Adrenal gland (tissue), 9 donors: ENCODE measurements at regions not wholly inside any gene's neighbourhood (a gene's known extent, or its start where the extent isn't known, plus 50 kb on each side); places are given as distances from the start of the nearest gene placed in this dataset.

Experiments used
- DNase-seq, 7 donors: peaks; one replicate each; pipeline ENCODE4 v3.0.0-alpha.2; 2019 to 2020
- H3K27ac ChIP-seq, 5 donors: fragments of 200-600 bp; sonication (generic) in 4 of 5; 1 replicate in 3 of 5; 2 replicates in 2 of 5; pipeline versions ENCODE4 v1.5.1 to v1.8.0; 2016 to 2020; ENCODE audit warnings: mild to moderate bottlenecking in 1 of 5
- H3K27me3 ChIP-seq: fragments of 200-600 bp; 2 replicates; pipeline ENCODE4 v1.8.0; 2021
- H3K36me3 ChIP-seq, 2 donors: fragments of 200-600 bp; replicated peaks in 1 of 2; 1 replicate in 1 of 2; 2 replicates in 1 of 2; pipeline versions ENCODE4 v1.5.1 to v1.8.0; 2018 to 2022
- H3K4me1 ChIP-seq, 2 donors: fragments of 200-600 bp; replicated peaks in 1 of 2; 1 replicate in 1 of 2; 2 replicates in 1 of 2; pipeline versions ENCODE4 v1.5.1 to v1.8.0; 2018 to 2021
- H3K4me3 ChIP-seq, 4 donors: fragments of 200-600 bp; sonication (generic) in 3 of 4; one replicate each; pipeline ENCODE4 v1.5.1; 2016 to 2018
- H3K9me3 ChIP-seq, 3 donors: fragments of 200-600 bp; sonication (generic) in 1 of 3; replicated peaks in 1 of 3; 1 replicate in 2 of 3; 2 replicates in 1 of 3; pipeline versions ENCODE4 v1.5.1 to v1.8.0; 2016 to 2021
- POLR2A ChIP-seq, 2 donors: fragments of 450-650 bp; IDR thresholded peaks; one replicate each; pipeline ENCODE4 v1.6.1; 2017; ENCODE audit warnings: antibody characterized with exemption in 2 of 2, mild to moderate bottlenecking in 2 of 2, moderate library complexity in 1 of 2
- WGBS, 4 donors: extraction: QIAGEN DNeasy Blood & Tissue Kit in 2 of 4; methylation state at CpG; one replicate each; pipeline versions ENCODE4 v1.1.5 to v1.1.7; 2013 to 2017; 5-methylcytosine and 5-hydroxymethylcytosine counted together
- intact Hi-C, 2 donors: fragments of 100-400 bp; cut with DNase I; formaldehyde crosslinking; loops; one replicate each; pipeline versions ENCODE4 v1.14.1 to v1.15.0; 2022 to 2023
- TF ChIP-seq, protein P1 (sequence below), 6 experiments: fragments of 450-650 bp in 4 of 6; fragments of 200-600 bp in 2 of 6; sonication (generic) in 1 of 6; IDR thresholded peaks; 1 replicate in 5 of 6; 2 replicates in 1 of 6; pipeline versions ENCODE4 v1.5.1 to v1.8.0; 2016 to 2021; ENCODE audit warnings: antibody characterized with exemption in 6 of 6, mild to moderate bottlenecking in 2 of 6, moderate library complexity in 1 of 6
- donor health status: healthy with polysubstance abuse.
- donor health status: Bipolar disorder and iron deficiency.
- donor health status: DM: yes; HTN: yes; CAD: no.
- donor health status: DM: no; HTN: no; CAD: no.
- donor health status: DM: no; HTN: no; CAD: no.

DNA sequence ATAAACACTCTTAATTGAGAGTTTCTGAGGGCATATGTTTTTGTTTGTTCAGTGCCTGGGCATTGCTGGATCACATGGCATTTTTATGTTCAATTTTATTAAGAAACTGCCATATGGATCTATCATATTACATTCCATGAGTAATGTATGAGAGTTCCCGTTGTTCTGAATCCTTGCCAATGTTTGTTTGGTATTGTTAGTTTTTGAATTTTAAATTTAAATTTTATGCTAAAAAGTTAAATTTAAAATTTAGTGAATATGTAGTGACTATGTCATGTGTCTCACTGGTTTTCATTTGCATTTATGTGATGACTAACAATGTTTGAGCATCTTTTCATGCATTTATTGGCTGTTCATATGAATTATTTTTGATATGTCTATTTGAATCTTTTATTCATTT is 54.8 kb upstream of the GEMIN8 start:
- H3K9me3 ChIP-seq = no peaks in the 10 kb centered on the region

DNA sequence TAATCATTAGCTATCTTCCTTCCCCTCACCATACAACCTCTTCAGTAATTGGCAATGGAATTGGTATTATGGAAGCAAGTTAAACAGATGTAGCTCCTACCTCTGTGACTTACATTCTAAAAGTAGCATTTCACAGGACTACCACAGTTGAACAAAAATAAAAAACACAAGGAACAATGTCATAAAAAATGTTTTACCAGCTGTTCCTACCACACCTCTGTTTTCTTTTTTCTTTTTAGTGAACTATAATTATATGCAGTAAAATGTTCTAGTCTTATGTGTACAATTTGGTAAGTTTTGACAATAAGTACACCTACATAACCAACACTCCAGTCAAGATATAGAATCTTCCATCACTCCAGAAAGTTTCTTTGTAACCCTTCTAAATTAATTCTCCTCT is 54.1 kb upstream of the GEMIN8 start:
- TF ChIP-seq, protein P1, sequence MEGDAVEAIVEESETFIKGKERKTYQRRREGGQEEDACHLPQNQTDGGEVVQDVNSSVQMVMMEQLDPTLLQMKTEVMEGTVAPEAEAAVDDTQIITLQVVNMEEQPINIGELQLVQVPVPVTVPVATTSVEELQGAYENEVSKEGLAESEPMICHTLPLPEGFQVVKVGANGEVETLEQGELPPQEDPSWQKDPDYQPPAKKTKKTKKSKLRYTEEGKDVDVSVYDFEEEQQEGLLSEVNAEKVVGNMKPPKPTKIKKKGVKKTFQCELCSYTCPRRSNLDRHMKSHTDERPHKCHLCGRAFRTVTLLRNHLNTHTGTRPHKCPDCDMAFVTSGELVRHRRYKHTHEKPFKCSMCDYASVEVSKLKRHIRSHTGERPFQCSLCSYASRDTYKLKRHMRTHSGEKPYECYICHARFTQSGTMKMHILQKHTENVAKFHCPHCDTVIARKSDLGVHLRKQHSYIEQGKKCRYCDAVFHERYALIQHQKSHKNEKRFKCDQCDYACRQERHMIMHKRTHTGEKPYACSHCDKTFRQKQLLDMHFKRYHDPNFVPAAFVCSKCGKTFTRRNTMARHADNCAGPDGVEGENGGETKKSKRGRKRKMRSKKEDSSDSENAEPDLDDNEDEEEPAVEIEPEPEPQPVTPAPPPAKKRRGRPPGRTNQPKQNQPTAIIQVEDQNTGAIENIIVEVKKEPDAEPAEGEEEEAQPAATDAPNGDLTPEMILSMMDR (IDR thresholded peaks at IDR 0.05) = no peak
- no peaks in the 10 kb centered on the region for H3K9me3 ChIP-seq
- peaks cover 21% of the 10 kb centered on the region for H3K27me3 ChIP-seq
- no peaks in the 10 kb centered on the region for H3K4me1 ChIP-seq
- intact Hi-C loops = no loop called here
- no peaks in the 10 kb centered on the region for H3K36me3 ChIP-seq
- no peak overlapping the region for H3K27ac ChIP-seq
- no peak for DNase-seq
- no peak overlapping the region for H3K4me3 ChIP-seq

More for the DNA sequence above, 54.8 kb upstream of the GEMIN8 start:
- no peak for DNase-seq
- H3K4me1 ChIP-seq = no peaks in the 10 kb centered on the region
- intact Hi-C loops = no loop called here
- no peak overlapping the region for H3K27ac ChIP-seq
- whole genome bisulfite sequencing, 4 donors = 55 to 74% (median 70%) methylated on average over 1 of the region's 1 CpG
- no peaks in the 10 kb centered on the region for H3K36me3 ChIP-seq
- TF ChIP-seq, protein P1 (IDR thresholded peaks at IDR 0.05) = no peak
- no peak overlapping the region for H3K4me3 ChIP-seq
- peaks cover 19% of the 10 kb centered on the region for H3K27me3 ChIP-seq

DNA sequence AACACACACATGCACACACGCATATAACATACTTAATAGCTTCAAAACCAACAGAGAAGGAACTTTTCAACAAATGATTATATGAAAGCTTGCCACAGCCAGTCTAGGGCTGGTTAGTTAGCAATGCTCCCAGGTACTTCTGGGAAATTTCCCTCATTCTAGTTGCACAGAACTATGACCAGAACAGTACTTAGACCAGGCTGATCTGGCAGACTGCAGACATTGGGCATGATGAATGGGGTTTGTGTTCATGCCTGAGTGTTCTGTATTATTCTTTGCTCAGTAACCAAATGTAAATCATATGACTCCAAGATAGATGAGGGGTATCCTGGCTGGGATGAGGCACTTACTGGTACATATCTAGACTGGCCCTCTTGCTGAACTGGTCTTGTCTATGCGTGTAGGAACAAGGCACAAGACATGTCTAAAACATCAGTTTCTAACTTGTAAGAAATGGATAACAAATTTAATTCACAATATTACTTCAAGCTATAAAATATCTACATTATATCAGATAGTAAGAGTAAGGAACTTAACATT is 50.3 kb upstream of the GEMIN8 start:
- H3K27me3 ChIP-seq = peaks cover 17% of the 10 kb centered on the region
- no peak for DNase-seq
- H3K4me1 ChIP-seq = no peaks in the 10 kb centered on the region
- H3K9me3 ChIP-seq = no peaks in the 10 kb centered on the region
- H3K36me3 ChIP-seq = no peaks in the 10 kb centered on the region
- WGBS, 4 donors = 52 to 78% (median 59%) methylated on average over 2 of the region's 2 CpGs
- no peak overlapping the region for H3K27ac ChIP-seq
- intact Hi-C loops = no loop called here
- no peak for TF ChIP-seq POLR2A (IDR thresholded peaks at IDR 0.05)
- TF ChIP-seq, protein P1 (IDR thresholded peaks at IDR 0.05) = no peak
- H3K4me3 ChIP-seq = no peak overlapping the region
